ENCODE measurements at regions not wholly inside any gene's neighbourhood (a gene's known extent, or its start where the extent isn't known, plus 50 kb on each side); places are given as distances from the start of the nearest gene placed in this dataset.

DNA sequence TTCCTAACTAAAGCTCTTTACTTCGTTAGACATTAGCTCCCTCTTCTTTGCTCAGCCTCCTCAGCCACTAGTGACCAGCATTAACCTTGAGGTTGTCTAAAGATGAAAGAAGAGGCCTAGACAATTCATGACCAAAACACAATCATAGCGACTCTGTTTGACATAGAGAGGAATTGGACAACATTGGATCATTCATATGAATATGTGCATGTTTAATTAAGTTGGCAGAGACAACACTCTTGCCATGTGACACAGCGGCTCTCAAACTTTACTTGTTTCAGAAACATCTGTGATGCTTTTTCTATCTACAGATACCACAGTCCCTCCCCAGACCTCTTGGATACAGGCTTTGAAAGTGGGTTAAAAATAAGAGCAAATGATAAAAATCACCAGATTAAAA, 81.7 kb downstream of the LINC00237 start:
- no peak overlapping the region for H3K27ac ChIP-seq
- TF ChIP-seq, protein P1, sequence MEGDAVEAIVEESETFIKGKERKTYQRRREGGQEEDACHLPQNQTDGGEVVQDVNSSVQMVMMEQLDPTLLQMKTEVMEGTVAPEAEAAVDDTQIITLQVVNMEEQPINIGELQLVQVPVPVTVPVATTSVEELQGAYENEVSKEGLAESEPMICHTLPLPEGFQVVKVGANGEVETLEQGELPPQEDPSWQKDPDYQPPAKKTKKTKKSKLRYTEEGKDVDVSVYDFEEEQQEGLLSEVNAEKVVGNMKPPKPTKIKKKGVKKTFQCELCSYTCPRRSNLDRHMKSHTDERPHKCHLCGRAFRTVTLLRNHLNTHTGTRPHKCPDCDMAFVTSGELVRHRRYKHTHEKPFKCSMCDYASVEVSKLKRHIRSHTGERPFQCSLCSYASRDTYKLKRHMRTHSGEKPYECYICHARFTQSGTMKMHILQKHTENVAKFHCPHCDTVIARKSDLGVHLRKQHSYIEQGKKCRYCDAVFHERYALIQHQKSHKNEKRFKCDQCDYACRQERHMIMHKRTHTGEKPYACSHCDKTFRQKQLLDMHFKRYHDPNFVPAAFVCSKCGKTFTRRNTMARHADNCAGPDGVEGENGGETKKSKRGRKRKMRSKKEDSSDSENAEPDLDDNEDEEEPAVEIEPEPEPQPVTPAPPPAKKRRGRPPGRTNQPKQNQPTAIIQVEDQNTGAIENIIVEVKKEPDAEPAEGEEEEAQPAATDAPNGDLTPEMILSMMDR (conservative IDR thresholded peaks at IDR 0.05) = no peak

DNA sequence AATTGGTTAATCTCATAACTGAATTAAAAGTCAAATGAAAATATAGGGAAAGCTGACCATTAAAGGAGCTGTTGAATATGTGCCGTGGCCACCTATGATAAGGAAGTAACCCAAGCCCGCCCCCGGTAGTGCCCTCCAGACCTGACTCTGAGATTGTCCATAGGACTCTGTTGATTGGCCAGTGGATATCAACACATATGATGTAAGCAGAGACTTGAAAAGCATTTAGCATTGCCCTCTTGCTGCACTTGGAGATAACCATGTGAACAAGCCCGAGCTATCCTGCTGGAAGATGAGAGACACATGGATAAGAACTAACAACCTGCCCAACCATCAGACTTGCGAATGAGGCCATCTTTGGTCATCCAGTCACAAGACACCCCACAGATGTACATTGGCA, 83.2 kb downstream of the LINC00237 start:
- TF ChIP-seq, protein P1 (conservative IDR thresholded peaks at IDR 0.05) = no peak
- H3K27ac ChIP-seq = no peak overlapping the region

DNA sequence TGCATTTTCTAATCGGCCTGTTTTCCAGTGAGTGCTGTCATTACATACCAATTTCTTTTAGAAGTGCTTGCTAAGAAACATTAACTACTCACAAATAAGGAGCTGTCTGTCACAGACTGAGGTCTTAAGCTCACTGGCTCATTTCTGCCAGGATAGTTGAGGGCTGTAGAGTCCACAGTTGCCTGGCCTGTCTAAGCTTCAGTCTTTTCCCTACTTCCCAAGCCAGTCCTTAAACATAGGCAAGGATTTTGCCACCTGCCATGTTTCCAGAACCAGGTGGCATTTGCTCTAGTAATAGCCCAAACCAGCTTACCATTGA, 84.7 kb downstream of the LINC00237 start:
- H3K27ac ChIP-seq = no peak overlapping the region
- TF ChIP-seq, protein P1 (conservative IDR thresholded peaks at IDR 0.05) = no peak

DNA sequence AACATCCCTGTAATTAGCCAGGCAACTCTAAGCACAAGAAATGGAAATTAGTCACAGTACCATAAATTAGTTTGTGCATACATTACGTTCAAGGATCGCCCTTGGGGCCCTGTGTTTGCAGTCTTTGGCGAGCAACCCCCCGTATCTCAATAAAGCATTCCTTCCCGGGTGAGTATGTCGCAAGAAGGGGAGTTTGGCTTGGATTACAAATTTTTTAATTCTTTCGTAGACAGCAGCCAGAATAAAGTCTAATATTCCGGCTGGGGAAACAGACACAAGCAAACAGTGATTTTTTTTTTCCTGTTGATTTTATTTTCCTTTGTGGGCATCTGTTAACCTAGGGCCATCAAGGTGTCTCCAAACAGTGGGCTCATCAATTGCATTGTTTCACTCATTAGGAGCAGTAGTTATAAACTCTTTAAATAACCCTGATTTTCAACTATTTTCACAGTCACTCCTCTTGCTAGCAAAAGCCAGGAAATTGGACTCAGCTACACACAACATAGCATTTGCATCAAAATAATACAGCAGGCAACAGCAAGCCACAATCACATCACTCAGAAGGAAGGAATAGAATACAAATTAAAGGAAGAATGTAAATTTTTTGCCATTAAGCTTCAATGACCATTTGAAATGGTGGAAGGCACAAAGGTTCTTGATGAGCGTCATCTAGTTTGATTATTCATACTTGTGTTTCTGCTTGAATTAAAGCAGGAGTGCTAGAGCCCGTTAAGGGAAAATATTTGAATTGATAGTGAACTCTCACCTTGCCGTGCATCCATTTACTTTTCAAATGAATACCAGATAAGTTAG, 85.3 kb downstream of the LINC00237 start:
- H3K27ac ChIP-seq = no peak overlapping the region
- TF ChIP-seq, protein P1 (conservative IDR thresholded peaks at IDR 0.05) = no peak

DNA sequence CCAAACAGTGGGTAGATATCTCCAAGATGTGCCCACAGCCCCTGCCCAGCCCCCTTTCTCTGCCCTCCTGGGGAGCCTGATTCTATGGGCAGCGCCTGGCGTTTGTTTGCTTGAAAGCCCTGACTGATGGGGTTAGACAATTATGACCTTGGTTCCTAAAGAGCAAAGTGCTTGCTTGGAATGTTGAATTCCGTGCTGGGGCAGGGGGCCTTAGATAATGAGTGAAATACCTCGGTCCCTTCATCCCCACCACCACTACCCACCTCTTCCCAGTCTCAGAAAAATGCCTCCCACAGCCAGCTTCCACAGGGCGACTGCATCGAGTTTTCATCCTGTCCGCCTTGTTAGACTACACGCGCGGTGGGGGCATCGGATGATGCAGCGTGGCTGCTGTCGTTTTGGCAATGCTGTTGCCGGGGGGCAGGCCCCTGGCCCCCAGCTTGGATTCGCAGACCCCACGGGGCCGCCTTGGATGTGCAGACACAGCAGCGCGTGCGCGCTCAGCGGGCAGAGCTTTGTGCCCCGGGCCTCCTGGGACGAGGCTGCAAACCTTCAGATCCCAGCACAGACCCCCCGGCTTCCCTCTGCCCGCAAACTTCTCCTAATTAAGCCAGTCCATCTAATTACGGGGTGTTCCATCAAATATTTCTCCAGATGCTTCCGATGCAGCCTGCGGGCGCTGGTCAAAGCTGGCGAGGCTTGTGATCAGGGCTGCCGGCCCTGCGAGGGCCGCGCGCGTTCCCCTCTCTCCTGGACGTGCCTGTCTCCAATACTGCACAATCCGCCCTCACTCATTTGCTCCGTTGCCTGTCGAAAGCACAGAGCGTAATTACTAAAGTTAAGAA, 86.1 kb downstream of the LINC00237 start:
- no peak overlapping the region for H3K27ac ChIP-seq
- TF ChIP-seq, protein P1 (conservative IDR thresholded peaks at IDR 0.05) = no peak

DNA sequence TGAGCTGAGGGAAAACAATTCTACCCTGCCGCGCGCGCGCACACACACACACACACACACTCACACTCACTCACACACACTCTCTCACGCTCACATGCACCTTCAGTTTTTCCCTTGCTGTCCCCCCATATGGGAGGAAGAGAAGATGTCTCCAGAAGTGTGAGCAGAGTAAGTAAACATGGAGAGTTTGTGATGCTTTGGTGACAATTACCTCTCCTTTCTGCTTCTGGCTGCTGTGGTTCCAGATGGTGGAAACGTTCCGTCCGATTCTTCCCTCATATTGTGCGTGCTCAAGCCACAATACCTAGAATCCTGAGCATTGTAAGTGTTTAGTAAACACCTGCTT, 86.7 kb downstream of the LINC00237 start:
- no peak overlapping the region for H3K27ac ChIP-seq
- TF ChIP-seq, protein P1 (conservative IDR thresholded peaks at IDR 0.05) = no peak

DNA sequence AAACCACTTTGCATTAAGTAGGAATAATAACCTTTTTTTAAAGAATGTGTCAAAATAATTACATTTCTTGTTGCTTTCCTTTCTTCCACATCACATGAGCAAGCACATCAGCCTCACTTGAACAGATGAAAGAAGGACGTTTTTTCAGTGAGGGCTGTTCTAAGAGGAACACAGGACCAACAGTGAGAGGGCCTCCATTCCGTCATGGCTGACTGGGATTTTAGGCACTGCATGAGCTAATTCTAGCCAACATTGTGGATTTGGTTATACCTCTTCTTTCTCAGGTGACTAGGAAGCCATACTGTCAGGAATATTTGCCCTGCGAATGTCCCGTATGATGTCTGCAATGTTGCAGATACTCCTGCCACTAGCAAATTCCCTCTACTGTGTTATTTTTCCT, 87.6 kb downstream of the LINC00237 start:
- no peak overlapping the region for H3K27ac ChIP-seq
- TF ChIP-seq, protein P1 (conservative IDR thresholded peaks at IDR 0.05) = no peak
